Anterior cingulate cortex (tissue), 58 donors: ENCODE measurements at regions not wholly inside any gene's neighbourhood (a gene's known extent, or its start where the extent isn't known, plus 50 kb on each side); places are given as distances from the start of the nearest gene placed in this dataset.
"Not testable (repeated sequence)": the region's sequence is repeated elsewhere in the genome, so short reads cannot be mapped to it uniquely, and the experiment has no call there.

Experiments used
- DNase-seq, 58 donors: peaks; one replicate each; lab custom pipeline; 2025; lab: John Stamatoyannopoulos, UW

DNA sequence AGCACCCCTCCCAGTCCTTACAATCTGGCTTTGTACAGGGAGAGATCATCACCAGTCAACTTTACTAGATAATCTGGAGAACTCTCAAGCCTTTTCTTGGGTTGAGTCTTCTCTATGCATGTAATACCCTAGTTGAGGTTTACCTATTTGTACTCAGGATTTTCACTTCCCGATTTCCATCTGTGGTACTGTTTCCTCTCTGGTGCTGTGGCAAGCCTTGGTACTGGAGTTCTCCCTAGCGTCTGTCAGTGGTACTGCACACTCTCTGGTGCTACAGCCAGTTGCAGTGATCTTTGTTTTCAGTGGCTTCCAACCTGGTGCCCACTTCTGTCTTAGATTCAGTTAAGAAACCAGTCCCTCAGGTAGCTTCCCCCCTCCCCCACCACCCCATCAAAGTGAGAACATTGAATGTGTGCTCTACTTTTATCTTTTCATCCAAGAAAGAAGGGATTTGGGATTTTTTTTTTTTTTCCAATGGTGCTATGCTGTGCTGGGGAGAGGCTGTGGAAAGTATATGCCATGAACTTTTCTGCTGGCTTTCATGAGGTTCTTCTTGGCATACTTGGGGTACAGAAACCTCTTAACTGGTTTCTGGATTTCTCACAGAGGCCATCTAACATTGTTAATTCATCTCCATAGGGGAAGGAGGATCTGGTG, 69.4 kb upstream of the EVL start:
- peak in 19 of 58 donors; percentile 11 to 53 (median 31) for DNase-seq

DNA sequence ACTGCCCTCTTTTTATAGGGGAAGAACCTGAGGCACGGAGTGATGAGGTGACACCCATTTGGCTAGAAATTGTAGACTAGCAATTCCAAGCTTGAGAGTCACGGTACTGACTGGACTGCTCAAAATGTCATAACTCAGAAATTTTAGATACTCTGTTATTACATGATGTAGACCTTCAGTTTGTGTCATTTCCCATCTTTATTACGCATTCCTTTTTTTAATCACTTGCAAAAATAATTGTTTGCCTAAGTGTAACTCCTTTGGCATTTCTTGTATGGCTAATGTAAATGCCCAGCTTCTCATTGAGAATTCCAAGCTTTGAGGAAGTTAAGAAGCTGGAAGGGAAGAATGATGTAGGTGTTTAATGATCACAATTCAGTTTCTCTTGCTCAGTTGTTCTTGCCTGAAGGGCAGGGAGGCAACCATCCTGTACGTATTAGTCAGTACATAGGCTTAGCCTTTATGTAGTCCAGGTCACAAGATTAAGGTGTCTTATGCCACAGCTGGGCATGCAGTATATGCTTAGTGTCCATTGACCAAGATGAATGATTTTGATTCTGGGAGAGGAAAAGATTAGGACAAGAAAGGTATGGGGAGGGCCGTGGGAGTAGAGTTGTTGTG, 68.2 kb upstream of the EVL start:
- DNase-seq: no peak

DNA sequence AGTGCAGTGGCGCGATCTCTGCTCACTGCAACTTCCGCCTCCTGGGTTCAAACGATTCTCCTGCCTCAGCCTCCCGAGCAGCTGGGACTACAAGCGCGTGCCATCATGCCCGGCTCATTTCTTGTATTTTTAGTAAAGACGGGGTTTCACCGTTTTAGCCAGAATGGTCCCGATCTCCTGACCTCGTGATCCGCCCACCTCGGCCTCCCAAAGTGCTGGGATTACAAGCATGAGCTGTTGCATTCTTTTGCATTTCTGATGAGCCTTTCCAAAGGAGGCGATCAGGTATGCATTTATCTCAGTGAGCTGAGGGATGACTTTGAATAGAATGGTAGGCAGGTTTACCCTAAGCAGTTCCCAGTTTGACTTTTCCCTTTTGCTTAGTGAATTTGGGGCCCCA, 64.8 kb upstream of the EVL start:
- DNase-seq: not testable (repeated sequence)

DNA sequence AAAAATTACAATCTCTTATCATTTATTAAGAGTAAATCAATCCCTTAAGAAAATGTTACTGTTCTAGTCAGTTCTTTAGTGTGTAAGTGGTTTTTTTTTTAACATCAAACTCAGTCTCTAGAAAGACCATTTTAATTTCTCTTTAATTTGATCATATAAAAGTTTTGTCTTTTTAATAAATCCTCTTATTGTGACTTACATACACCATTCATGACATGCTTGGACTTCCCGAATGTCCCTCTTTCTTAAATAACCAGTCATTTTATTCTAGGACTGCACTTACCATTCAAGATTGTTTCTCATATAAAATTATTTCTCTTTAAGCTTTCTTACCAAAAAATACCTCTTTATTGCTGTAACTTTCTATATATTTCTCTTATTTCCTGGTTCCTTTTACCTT, 60.8 kb upstream of the EVL start:
- DNase-seq: no peak

DNA sequence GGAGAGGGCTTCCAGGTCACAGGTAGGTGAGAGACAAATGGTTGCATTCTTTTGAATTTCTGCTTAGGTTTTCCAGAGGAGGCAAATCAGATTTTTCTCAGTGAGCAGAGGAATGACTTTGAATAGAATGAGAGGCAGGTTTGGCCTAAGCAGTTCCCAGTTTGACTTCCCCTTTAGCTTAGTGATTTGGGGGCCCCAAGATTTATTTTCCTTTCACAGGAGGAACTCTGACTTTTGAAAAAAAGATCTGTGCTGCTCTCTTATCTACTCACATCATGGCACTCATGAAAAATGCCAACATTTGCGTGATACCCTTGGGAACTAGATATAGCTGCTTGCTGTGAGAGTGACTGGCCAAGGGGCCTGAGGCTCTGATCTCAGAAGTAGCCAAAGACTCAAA, 58.0 kb upstream of the EVL start:
- DNase-seq: no peak

DNA sequence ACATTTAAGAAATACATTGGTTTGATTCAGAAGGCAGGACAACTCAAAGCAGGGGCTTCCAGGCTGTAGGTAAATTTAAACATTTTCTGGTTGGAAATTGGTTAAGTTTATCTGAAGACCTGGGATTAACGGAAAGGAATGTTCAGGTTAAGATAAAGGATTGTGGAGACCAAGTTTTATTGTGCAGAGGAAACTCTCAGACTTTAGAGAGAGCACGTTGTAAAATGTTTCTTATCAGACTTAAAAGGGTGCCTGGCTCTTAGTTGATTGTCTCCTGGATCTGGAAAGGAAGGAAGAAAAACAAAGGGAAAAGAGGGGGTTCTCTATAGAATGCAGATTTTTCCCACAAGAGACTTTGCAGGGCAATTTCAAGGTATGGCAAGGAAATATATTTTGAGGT, 55.4 kb upstream of the EVL start:
- DNase-seq: not testable (repeated sequence)

DNA sequence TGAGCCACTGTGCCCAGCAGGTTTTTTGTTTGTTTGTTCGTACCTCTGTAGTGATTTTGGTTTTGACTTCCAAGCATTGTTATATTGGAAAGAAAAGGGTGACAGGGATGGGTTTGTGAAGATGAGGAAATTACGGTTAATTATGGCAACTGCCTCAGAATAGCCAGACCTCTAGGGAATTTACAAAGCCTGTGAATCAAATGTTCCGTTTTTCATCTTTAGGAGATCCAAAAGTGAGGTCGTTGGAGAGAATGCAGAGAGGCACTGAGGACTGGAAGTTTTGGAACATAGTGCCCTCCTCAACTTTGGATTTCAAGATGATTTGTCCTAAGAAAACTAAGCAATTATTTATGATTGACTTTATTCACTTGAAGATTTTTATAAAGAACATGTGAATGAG, 54.5 kb upstream of the EVL start:
- no peak for DNase-seq

DNA sequence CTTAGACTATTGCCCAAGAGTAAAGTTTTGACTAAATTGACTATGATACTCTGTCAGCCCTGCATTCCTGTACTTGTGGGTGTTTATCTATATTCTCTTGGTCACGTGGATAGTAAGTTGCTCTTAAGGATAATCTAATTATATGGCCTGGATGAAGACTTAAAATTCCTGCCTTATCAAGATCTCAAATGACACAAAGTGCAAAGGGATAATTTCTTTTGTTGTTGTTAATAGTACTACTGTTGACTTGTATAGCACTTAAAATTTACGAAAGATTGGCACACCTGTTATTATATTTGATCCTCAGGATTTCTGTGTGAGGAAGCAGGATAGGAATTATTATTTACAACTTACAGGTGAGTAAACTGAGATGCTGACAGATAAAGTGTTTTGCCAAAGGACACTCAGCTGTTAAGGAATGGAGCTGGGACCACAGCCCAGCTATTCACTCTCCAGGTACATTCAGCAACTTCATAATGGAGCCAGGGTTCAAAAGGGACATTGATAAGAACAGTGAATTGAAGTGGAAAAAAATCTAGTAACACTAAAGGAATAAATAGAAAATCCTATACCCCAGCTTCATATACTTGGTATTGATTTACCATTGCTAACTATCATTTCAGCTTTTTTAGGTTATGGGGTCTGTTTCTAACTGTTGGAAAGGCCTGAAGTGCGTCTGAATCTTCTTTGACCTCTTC, 53.4 kb upstream of the EVL start:
- DNase-seq: no peak

DNA sequence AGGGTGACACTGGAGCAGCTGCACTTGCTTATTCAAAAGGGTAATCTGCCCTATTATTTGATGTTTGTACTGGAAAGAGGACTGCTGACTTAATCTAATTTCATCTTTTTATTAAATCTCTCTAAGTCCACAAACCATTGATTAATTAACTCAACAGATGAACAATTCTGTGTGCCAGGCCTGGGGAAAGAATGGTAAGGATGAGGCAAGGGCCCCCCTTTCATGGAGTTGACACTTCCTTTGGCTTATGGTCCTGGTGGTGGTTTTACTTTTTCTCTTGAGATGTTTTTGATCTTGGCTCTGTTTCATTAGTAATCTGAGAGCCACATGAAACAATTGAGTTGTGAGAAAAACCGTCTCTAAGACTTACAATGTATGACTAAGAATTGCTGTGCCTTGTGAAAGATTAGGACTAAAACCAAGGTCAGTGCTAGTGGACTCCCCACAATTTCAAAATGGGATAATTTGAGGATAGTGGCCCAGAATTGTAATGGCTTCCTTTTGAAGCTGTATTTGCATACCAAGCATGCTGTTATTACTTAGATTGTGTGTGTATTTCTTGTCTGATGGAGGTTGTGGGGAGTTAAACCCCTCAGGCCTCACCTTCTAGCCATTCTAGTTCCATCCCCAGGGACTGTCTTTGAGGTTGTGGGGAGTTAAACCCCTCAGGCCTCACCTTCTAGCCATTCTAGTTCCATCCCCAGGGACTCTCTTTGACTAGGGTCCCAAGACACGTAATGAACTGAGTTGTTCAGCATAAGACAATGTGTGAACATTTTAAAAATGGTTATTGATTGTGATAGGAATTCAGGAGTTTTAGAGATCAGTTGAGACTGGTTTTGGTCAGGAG, 52.5 kb upstream of the EVL start:
- no peak for DNase-seq

DNA sequence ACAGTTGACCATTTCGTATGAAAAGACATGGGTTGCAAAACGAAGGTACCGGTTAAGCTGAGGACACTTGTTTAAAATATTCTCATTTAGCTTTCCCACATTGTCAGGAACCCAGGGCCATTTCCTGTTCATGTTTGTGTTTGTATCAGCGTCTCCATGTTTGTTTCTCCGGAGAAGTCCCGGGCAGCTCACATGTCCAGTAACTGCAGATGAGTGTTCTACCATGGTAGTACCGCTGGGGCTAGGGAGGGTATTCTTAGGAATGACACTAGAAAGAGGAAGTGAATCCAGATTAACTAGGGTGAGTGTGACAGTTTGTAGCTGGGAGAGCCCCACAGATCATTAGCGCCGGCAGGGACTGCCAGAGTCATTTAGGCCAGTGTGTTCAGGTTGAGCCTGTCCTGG, 50.0 kb upstream of the EVL start:
- no peak for DNase-seq
